HepG2 (cell line): ENCODE measurements at regions not wholly inside any gene's neighbourhood (a gene's known extent, or its start where the extent isn't known, plus 50 kb on each side); places are given as distances from the start of the nearest gene placed in this dataset.
"Not testable (repeated sequence)": the region's sequence is repeated elsewhere in the genome, so short reads cannot be mapped to it uniquely, and the experiment has no call there.

Source experiments
- ATAC-seq: fragments of 200-7000 bp; cut with Tn5 transposase; 3 replicates; pipeline ENCODE4 v1.9.1; 2020; ENCODE audit warnings: mild to moderate bottlenecking, moderate library complexity
- BruUV-seq: library from RNA; stranded (reverse); fragments of 400-500 nt; replicated peaks from 2 replicates; lab custom pipeline; 2021; lab: Mats Ljungman, UMichigan
- CTCF ChIA-PET: fragments of 300-600 bp; formaldehyde crosslinking; extraction: SDS; loops from one replicate; lab custom pipeline; 2021; ENCODE audit warnings: low total read pairs, inconsistent platforms, low intra/inter-chr PET ratio; lab: Yijun Ruan, JAX
- POLR2A ChIA-PET: fragments of 350-600 bp; sonication (Branson Sonifier 250); formaldehyde crosslinking; loops from one replicate; lab custom pipeline; 2020; ENCODE audit warnings: antibody characterized with exemption, inconsistent platforms; lab: Yijun Ruan, JAX
- DNase-seq: peaks from one replicate; pipeline ENCODE4 v3.0.0-alpha.2; 2015; ENCODE audit warnings: low spot score
- FAIRE-seq: peaks from 3 replicates; lab custom pipeline; 2011; peaks lifted over from hg19 to GRCh38; lab: Jason Lieb, UNC
- H2AFZ ChIP-seq: one replicate; pipeline ENCODE4 v1.6.1; 2011; ENCODE audit warnings: low read length, inconsistent platforms
- H3K27ac ChIP-seq: fragments of 300-600 bp; 3 replicates; pipeline ENCODE4 v1.8.0; 2011; ENCODE audit warnings: mixed run types, mild to moderate bottlenecking, mixed read lengths, low read length, inconsistent platforms; ENCODE audit not compliant: insufficient read depth; ENCODE audit errors: extremely low read length
- H3K27me3 ChIP-seq, 2 experiments: fragments of 200-600 bp in 1 of 2; 2 replicates in 1 of 2; 3 replicates in 1 of 2; pipeline versions ENCODE4 v1.6.0 to v1.8.0; 2011; ENCODE audit warnings: low read length in 2 of 2, mild to moderate bottlenecking in 2 of 2, moderate library complexity in 2 of 2, inconsistent platforms in 1 of 2; ENCODE audit not compliant: insufficient read depth in 2 of 2, control insufficient read depth in 1 of 2
- H3K36me3 ChIP-seq, 2 experiments: fragments of 200-600 bp in 1 of 2; replicated peaks in 1 of 2; 2 replicates in 1 of 2; 3 replicates in 1 of 2; pipeline versions ENCODE4 v1.5.1 to v1.8.0; 2011; ENCODE audit warnings: low read length in 2 of 2, inconsistent platforms in 1 of 2; ENCODE audit not compliant: insufficient read depth in 2 of 2, control insufficient read depth in 1 of 2
- H3K4me1 ChIP-seq: 2 replicates; pipeline ENCODE4 v1.5.1; 2012; ENCODE audit warnings: low read length, inconsistent platforms; ENCODE audit not compliant: insufficient read depth
- H3K4me2 ChIP-seq: 2 replicates; pipeline ENCODE4 v1.6.0; 2011; ENCODE audit warnings: low read depth, low read length, inconsistent platforms
- H3K4me3 ChIP-seq, 3 experiments: fragments of 200-600 bp in 1 of 3; sonication (generic), shearing (Covaris generic) in 1 of 3; replicated peaks in 1 of 3; 2 replicates each; pipeline ENCODE4 v1.5.1; 2011 to 2016; ENCODE audit warnings: low read length in 3 of 3, inconsistent platforms in 2 of 3, low read depth in 2 of 3, mild to moderate bottlenecking in 2 of 3, control low read depth in 1 of 3, mixed read lengths in 1 of 3; ENCODE audit not compliant: insufficient read depth in 1 of 3
- H3K79me2 ChIP-seq: one replicate; pipeline ENCODE4 v1.6.1; 2011; ENCODE audit warnings: low read length, inconsistent platforms; ENCODE audit not compliant: insufficient read depth
- H3K9ac ChIP-seq: 2 replicates; pipeline ENCODE4 v1.6.0; 2011; ENCODE audit warnings: mild to moderate bottlenecking, low read depth, low read length, inconsistent platforms; ENCODE audit not compliant: insufficient read depth
- H3K9me3 ChIP-seq: 2 replicates; pipeline ENCODE4 v1.5.1; 2012; ENCODE audit warnings: mild to moderate bottlenecking, low read length
- H4K20me1 ChIP-seq: 2 replicates; pipeline ENCODE4 v1.6.0; 2011; ENCODE audit warnings: inconsistent platforms, mild to moderate bottlenecking, low read length, moderate library complexity; ENCODE audit not compliant: insufficient read depth
- FOXK1 ChIP-seq: sonication (generic); formaldehyde crosslinking; IDR thresholded peaks from 2 replicates; pipeline ENCODE4 v1.4.0; 2020; ENCODE audit warnings: low read depth, missing genetic modification reagents, borderline replicate concordance
- GPN1 ChIP-seq: sonication (generic); formaldehyde crosslinking; IDR thresholded peaks from 2 replicates; pipeline ENCODE4 v1.5.1; 2020; ENCODE audit warnings: missing genetic modification reagents, borderline replicate concordance
- PHF8 ChIP-seq: sonication (generic); formaldehyde crosslinking; IDR thresholded peaks from 2 replicates; pipeline ENCODE4 v1.5.0; 2020; ENCODE audit warnings: missing genetic modification reagents
- TCF12 ChIP-seq, 2 experiments: fragments of 450-650 bp in 1 of 2; sonication (generic) in 1 of 2; formaldehyde crosslinking in 1 of 2; IDR thresholded peaks; 2 replicates each; pipeline versions ENCODE4 v1.6.1 to v1.8.0; 2017 to 2022; ENCODE audit warnings: antibody characterized with exemption in 1 of 2, mild to moderate bottlenecking in 1 of 2, missing genetic modification reagents in 1 of 2, moderate library complexity in 1 of 2
- ZBTB20 ChIP-seq: sonication (generic); formaldehyde crosslinking; IDR thresholded peaks from 2 replicates; pipeline ENCODE4 v1.8.1; 2023; ENCODE audit warnings: missing genetic modification reagents, low read depth, mild to moderate bottlenecking, borderline replicate concordance
- ZNF253 ChIP-seq: sonication (generic); formaldehyde crosslinking; IDR thresholded peaks from 2 replicates; pipeline ENCODE4 v1.8.0; 2022; ENCODE audit warnings: mild to moderate bottlenecking, missing genetic modification reagents, borderline replicate concordance
- ZNF296 ChIP-seq: sonication (generic); formaldehyde crosslinking; conservative IDR thresholded peaks from 2 replicates; pipeline ENCODE4 v1.5.0; 2020; ENCODE audit warnings: mild to moderate bottlenecking, missing genetic modification reagents
- ZNF44 ChIP-seq: sonication (generic); formaldehyde crosslinking; IDR thresholded peaks from 2 replicates; pipeline ENCODE4 v1.5.1; 2020; ENCODE audit warnings: mild to moderate bottlenecking, missing genetic modification reagents
- ZNF607 ChIP-seq: sonication (generic); formaldehyde crosslinking; IDR thresholded peaks from 2 replicates; pipeline ENCODE4 v1.5.1; 2020; ENCODE audit warnings: missing genetic modification reagents, mild to moderate bottlenecking, borderline replicate concordance
- ZNF713 ChIP-seq: sonication (generic); formaldehyde crosslinking; IDR thresholded peaks from 2 replicates; pipeline ENCODE4 v1.4.0; 2020; ENCODE audit warnings: mild to moderate bottlenecking, missing genetic modification reagents
- ZNF724P ChIP-seq: sonication (generic); formaldehyde crosslinking; IDR thresholded peaks from 2 replicates; pipeline ENCODE4 v1.8.0; 2022; ENCODE audit warnings: missing genetic modification reagents, borderline replicate concordance
- ZNF816 ChIP-seq: sonication (generic); formaldehyde crosslinking; IDR thresholded peaks from 2 replicates; pipeline ENCODE4 v1.8.0; 2022; ENCODE audit warnings: missing genetic modification reagents, mild to moderate bottlenecking, borderline replicate concordance
- WGBS: methylation state at CpG from one replicate; pipeline ENCODE4 v1.1.6; 2017; ENCODE audit warnings: low lambda C conversion rate; 5-methylcytosine and 5-hydroxymethylcytosine counted together
- in situ Hi-C: cut with HindIII; loops from 2 replicates; pipeline ENCODE4 v1.10.0; 2017; ENCODE audit warnings: low pct_unique_long_range_greater_than_20kb; ENCODE audit not compliant: extremely low pct_ligation_motif_present
- intact Hi-C: fragments of 100-400 bp; cut with micrococcal nuclease; formaldehyde crosslinking; loops from one replicate; pipeline ENCODE4 v1.10.0; 2022; ENCODE audit not compliant: unreplicated experiment
- TF ChIP-seq, protein P1 (sequence below): IDR thresholded peaks from 2 replicates; pipeline ENCODE4 v1.4.0; 2020; ENCODE audit warnings: mild to moderate bottlenecking, missing genetic modification reagents

GRCh38 chr3:3351226-3351625, 171.7 kb upstream of the CRBN start:
- no peaks in the 10 kb centered on the region; the same call in 1 of the 2 replicates for H3K9me3 ChIP-seq
- ChIA-PET POLR2A (no interaction called here), CTCF (no interaction called here)
- 24% methylated on average over 3 of the region's 3 CpGs for WGBS
- ATAC-seq (no peak), FAIRE-seq (no peak), DNase-seq (no peak)
- intact Hi-C loops (no loop called here), in situ Hi-C loops (no loop called here)
- no peak overlapping the region for H3K4me3 ChIP-seq
- H3K4me2 ChIP-seq, result no peak overlapping the region
- no peaks in the 10 kb centered on the region for H3K27me3 ChIP-seq
- no peaks in the 10 kb centered on the region for H3K36me3 ChIP-seq
- no peaks in the 10 kb centered on the region for H3K79me2 ChIP-seq
- H2AFZ ChIP-seq, result no peak overlapping the region
- H4K20me1 ChIP-seq, result no peaks in the 10 kb centered on the region
- no TSS peak for BruUV-seq
- no peaks in the 10 kb centered on the region for H3K4me1 ChIP-seq
- no peak overlapping the region for H3K27ac ChIP-seq
- H3K9ac ChIP-seq, result no peak overlapping the region
- TF ChIP-seq FOXK1 (no peak), ZNF724P (CRISPR knock-in tag) (no peak), ZNF44 (CRISPR knock-in tag) (no peak), TCF12 (IDR thresholded peaks at IDR 0.05) (no peak), TCF12 (CRISPR knock-in tag; IDR thresholded peaks at IDR 0.05) (no peak), ZNF253 (CRISPR knock-in tag) (no peak), PHF8 (CRISPR knock-in tag) (no peak), ZNF816 (CRISPR knock-in tag) (no peak), ZNF713 (CRISPR knock-in tag) (no peak), GPN1 (CRISPR knock-in tag) (no peak), ZNF296 (no peak), ZBTB20 (CRISPR knock-in tag) (no peak), ZNF607 (no peak)
- TF ChIP-seq, protein P1, sequence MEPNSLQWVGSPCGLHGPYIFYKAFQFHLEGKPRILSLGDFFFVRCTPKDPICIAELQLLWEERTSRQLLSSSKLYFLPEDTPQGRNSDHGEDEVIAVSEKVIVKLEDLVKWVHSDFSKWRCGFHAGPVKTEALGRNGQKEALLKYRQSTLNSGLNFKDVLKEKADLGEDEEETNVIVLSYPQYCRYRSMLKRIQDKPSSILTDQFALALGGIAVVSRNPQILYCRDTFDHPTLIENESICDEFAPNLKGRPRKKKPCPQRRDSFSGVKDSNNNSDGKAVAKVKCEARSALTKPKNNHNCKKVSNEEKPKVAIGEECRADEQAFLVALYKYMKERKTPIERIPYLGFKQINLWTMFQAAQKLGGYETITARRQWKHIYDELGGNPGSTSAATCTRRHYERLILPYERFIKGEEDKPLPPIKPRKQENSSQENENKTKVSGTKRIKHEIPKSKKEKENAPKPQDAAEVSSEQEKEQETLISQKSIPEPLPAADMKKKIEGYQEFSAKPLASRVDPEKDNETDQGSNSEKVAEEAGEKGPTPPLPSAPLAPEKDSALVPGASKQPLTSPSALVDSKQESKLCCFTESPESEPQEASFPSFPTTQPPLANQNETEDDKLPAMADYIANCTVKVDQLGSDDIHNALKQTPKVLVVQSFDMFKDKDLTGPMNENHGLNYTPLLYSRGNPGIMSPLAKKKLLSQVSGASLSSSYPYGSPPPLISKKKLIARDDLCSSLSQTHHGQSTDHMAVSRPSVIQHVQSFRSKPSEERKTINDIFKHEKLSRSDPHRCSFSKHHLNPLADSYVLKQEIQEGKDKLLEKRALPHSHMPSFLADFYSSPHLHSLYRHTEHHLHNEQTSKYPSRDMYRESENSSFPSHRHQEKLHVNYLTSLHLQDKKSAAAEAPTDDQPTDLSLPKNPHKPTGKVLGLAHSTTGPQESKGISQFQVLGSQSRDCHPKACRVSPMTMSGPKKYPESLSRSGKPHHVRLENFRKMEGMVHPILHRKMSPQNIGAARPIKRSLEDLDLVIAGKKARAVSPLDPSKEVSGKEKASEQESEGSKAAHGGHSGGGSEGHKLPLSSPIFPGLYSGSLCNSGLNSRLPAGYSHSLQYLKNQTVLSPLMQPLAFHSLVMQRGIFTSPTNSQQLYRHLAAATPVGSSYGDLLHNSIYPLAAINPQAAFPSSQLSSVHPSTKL (CRISPR knock-in tag), result no peak

GRCh38 chr3:3347056-3347455, 167.6 kb upstream of the CRBN start:
- FAIRE-seq, H3K27ac ChIP-seq, intact Hi-C loops, BruUV-seq, H3K4me2 ChIP-seq, H4K20me1 ChIP-seq, H3K9ac ChIP-seq, H3K4me3 ChIP-seq, H3K36me3 ChIP-seq, POLR2A ChIA-PET, ATAC-seq, in situ Hi-C loops, CTCF ChIA-PET, H2AFZ ChIP-seq, DNase-seq, H3K79me2 ChIP-seq, H3K9me3 ChIP-seq, H3K27me3 ChIP-seq, H3K4me1 ChIP-seq: not testable (repeated sequence)
- 0% methylated on average over 2 of the region's 2 CpGs for WGBS
